ENCODE measurements at regions not wholly inside any gene's neighbourhood (a gene's known extent, or its start where the extent isn't known, plus 50 kb on each side); places are given as distances from the start of the nearest gene placed in this dataset.

DNA sequence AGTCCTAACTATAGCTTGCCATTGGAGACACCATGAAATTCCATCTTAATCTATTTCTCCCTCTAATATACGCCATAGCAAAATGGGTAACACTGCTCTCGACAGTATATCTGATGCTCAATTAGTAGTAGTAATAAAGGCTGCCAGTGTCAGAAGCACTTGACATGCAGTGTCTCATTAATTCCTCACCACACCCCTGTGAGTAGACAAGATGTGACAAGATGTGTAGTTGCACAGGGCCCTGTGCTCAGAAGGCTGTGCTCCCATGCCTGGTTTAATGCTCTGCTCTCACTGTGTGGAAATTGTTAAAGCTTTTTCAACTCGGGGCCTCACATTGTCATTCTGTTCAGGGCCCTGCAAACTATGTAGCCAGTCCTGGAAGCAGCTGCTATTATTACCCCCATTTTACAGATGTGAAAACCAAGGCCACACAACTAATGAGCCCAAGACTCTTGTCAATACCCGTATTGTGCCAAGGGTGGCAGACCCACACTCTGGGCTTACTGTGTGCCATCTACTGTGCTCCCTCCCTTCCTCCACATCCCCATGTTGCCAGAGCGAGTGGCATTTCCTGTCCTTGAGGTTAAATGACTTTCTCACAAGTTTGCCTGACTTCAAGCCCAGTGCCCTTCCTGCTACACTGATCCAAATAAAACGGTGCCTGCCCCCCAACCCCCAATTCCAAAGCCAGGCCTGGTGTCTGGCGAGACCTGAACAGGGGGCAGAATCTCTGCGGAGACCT is 287.3 kb upstream of the CCL2 start:
- peak in 12 of 42 donors; percentile 18 to 72 (median 40) for DNase-seq
- intact Hi-C loops (cut with DNase I) = no loop called here

- no peak for DNase-seq
Observed at GRCh38 chr17:33968350-33969044, 286.6 kb upstream of the CCL2 start.

GRCh38 chr17:33970279-33970678 is 284.8 kb upstream of the CCL2 start:
- intact Hi-C loops (cut with DNase I) = no loop called here
- peak in 1 of 42 donors; percentile 15 for DNase-seq

More at GRCh38 chr17:33968350-33969044, 286.6 kb upstream of the CCL2 start:
- intact Hi-C loops (cut with DNase I) = no loop called here

DNA sequence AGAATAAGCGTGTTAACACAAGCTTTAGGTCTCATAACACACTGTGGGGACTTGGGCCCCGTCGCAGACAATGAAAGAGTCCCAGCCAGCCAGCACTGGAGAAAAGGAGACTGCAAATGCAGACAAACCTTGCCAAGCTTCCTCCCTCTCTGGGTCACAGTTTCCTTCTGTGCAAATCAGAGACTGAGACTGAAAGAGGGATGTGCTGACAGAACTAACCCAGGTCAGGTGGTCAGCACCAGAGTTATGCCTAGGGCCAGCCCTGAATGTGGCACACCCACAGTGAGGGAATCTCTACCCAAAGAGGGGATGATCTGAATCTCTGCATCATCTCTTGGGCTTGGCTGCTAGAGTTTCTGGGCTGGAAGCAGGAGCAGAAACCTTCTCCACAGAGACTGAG is 282.3 kb upstream of the CCL2 start:
- peak in 2 of 42 donors; percentile 11 to 12 for DNase-seq
- intact Hi-C loops (cut with DNase I) = no loop called here

GRCh38 chr17:33973491-33973890 is 281.6 kb upstream of the CCL2 start:
- intact Hi-C loops (cut with DNase I) = no loop called here
- no peak for DNase-seq

GRCh38 chr17:33974276-33974675 is 280.8 kb upstream of the CCL2 start:
- peak in 1 of 42 donors; percentile 14 for DNase-seq
- intact Hi-C loops (cut with DNase I) = no loop called here

- intact Hi-C loops (cut with DNase I) = no loop called here
- DNase-seq = peak in 1 of 42 donors; percentile 28
Observed at GRCh38 chr17:33976831-33977230, 278.3 kb upstream of the CCL2 start.

- peak in 1 of 42 donors; percentile 35 for DNase-seq
- intact Hi-C loops (cut with DNase I) = no loop called here
Observed at GRCh38 chr17:33977729-33978514, 277.2 kb upstream of the CCL2 start.

DNA sequence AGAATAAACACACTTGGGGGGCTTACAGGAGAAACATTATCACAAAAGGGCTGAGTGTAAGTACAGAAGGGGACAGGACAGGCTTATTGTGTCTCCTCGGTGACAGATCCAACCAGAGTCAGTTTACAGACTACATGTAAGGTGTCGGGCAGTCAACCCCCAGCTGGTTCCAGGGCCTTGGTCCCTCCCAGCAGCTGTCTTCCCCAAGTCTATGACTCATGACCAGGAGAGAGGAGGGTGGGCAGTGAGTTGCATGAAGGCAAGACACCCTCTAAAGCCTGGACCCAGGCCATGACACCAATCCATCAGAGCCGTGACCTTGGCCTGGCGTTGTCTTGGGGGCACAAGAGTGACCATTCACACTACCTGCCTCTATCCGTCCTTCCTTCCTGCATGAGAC is 276.2 kb upstream of the CCL2 start:
- DNase-seq = peak in 1 of 42 donors; percentile 4
- intact Hi-C loops (cut with DNase I) = no loop called here

DNA sequence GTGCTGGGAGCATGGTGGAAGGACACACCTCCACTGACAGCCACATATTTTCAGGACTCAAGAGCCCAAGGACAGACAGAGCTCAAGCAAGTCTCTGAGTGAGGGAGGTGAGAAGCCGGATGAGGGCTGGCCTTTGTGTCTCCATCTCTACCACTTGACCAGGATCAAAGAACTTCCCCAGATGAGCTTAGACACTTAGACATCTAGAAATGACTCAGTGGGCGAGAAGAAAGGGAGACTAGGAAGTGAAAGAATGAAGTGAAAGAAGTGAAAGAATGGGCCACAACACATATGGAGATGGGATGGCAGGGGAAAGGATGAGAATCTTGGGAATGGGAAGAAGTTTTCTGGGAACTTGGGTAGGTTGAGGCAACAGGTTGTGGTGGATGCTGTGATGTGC is 274.9 kb upstream of the CCL2 start:
- intact Hi-C loops (cut with DNase I) = no loop called here
- no peak for DNase-seq

DNA sequence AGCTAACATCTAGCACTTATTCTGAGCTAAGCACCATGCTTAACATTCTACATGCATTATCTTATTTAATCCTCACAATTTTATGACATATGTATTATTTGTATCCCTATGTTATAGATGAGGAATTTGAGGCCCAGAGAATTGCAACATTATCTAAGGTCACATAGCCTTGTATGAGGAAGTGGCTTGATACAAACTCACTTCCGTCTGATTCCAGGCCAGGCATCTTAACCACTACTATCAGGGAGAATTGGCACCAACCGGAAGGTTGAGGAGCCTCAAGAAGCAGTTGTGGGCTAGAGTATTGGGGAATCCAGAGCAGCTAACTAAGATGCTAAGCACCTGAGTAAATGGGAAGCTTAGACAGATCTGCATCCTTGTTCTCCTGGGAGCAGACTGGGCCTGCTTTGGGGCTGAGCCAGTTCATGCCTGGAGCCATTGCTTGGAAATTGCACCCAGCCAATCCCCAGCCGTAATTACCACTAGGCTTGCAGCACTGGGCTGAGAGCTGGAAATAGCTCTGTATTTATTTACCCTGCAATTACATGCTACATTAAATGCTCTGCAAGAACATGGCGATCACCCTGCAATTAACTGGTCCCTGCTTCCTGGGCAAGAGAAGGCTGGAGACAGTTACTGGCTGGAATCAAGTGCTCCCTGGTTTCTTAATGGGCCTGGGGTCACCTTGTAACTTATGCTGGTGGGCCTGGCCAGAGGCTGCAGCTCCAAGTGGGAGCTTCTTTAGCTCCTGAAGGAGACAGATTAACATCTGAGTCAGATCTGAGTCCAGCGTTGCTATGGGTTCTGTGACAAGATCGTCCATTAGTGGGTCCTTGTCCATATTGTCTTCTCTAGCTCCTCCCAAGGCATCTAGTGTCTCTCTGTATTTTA is 273.1 kb upstream of the CCL2 start:
- peak in 2 of 42 donors; percentile 30 to 48 for DNase-seq
- intact Hi-C loops (cut with DNase I) = no loop called here

- DNase-seq = peak in 1 of 42 donors; percentile 3
- intact Hi-C loops (cut with DNase I) = no loop called here
Observed at GRCh38 chr17:33982909-33983308, 272.2 kb upstream of the CCL2 start.

- peak in 1 of 42 donors; percentile 34 for DNase-seq
- intact Hi-C loops (cut with DNase I) = no loop called here
Observed at GRCh38 chr17:33983824-33984574, 271.1 kb upstream of the CCL2 start.

DNA sequence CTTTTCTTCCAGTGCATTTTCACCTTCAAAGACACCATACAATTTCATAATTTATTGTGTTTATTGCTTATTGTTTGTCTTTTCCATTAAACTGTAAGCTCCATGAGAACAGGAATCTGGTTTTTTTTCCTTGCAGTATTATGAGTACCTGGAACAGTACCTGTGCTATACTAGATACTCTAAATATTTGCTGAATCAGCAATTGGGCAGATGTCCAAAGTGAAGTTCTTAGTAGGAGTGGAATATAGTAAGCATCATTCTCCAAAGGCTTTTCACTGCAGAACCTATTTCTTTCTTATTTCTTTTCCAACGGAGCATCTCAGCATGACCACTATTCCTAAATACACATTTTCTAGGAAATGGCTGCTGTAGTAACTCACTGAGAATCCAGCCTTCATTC is 269.0 kb upstream of the CCL2 start:
- no peak for DNase-seq
- intact Hi-C loops (cut with DNase I) = no loop called here

GRCh38 chr17:33986566-33986965 is 268.5 kb upstream of the CCL2 start:
- no peak for DNase-seq
- intact Hi-C loops (cut with DNase I) = no loop called here

GRCh38 chr17:33987162-33987561 is 267.9 kb upstream of the CCL2 start:
- no peak for DNase-seq
- intact Hi-C loops (cut with DNase I) = no loop called here

DNA sequence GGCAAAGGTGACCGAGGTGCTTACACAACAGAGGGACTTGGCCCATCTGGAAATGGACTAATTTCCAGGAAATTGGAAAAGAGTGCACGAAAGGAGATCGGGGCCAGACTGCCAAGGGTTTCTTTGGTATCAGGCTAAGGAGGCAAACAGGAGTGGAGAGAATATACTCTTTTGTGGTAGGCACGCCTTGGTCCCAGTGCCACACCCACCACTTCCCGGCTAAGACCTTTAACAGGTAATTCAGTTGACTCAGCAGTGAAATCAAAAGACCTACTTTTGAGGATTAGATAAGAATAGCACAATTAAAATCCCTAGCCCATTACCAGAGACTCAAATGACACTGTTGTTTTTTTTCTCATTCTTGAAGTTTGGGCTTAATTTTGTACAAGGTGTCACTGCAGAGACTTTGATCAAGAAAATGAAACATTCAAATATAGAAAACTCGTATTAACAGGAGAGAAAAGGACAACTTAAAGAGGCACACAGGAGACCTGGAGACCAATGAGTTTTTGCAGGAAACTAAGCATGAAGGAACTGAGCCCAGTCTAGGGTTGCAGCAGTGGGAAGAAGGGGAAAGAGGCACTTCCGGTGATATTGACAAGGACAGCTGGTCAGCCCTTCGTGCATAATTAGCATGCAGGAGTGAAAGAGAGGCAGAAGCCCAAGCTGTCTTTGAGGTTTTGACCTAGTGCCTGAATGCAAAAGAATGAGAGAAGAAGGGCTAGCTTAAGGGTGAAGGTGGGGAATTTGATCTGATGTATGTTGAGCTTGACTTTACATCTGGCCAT is 265.5 kb upstream of the CCL2 start:
- intact Hi-C loops (cut with DNase I) = no loop called here
- DNase-seq = no peak

Measured in head of caudate nucleus (tissue), 42 donors.